ENCODE measurements at regions not wholly inside any gene's neighbourhood (a gene's known extent, or its start where the extent isn't known, plus 50 kb on each side); places are given as distances from the start of the nearest gene placed in this dataset.

DNA sequence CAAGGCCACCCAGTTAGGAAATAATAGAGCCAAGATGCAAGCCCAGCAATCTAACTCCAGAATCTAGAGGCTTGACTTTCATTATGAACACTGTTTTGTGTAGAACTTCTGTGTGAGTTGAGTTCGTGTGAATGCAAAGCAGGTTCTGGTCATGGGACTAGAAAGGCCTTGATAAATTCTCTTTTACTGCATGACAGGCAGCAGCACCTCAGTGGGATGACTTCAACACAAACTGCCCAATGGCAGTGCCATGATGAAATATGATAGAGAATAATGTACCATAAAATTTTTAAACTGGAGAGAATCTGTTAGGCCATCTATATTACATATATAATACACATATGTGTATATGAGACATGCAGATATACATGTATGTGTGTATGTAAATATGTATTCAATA lies 214.5 kb downstream of the KLF5 start:
- DNase-seq = no peak

DNA sequence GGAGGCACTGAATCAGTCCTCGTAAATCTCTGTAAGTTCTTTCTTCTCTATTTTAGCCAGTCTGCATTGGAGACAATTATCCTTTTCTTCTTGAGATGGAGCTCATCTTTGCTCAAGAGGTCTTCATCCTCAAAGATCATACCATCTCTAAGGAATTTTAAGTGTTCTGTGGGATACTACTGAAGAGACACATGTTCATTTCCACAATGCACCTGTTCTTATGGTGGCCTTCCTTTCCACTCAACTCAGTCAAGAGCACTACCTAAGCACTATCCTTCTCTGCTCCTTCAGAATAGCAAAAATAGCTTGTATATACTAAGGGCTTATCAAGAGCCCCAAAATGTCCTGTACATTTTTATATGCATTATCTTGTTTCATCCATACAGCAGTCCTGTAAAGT lies 214.0 kb downstream of the KLF5 start:
- DNase-seq = no peak

DNA sequence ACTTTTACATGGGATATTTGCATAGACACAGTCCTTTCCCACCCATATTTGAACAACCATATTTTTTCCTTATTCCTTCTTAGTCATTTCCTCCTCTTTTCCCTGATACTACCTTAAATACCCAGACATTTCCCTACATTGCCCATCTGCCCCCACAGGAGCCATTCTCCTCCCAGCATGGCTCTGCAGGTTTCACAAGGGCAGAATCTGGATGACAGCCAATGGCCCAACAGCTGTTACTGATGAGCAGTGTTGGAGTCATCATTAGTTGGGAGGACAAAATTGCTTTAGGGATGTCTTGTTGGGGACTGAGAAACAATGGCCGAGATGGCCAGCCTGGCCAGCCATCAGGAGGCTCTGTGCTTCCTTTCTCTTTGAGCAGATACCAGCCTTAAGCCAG lies 209.5 kb downstream of the KLF5 start:
- DNase-seq = peak in 1 of 2 experiments; percentile 25

DNA sequence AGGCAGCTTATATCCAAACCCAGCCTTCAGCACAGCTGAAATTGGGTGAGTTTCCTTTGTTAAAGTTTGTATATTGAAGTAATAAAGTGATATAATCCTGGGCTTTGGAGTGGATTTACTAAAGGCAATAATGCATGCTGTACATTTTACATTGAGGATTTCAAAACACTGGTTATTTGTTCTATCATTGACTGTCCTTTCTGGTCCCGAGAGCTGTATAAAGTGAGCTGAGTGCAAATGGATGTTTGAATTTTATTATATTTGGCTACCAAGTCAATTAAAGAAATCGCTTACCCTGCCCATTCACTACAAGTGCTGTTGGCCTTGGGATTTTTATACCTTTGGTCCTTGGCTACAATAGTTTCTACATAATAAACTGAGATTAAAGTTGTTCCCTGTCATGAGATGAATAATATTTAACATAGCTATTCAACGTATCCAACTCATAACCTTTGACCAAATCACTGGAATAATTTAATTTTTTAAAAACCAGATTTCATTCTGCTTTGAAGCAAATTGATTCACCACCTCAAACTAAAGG lies 207.9 kb downstream of the KLF5 start:
- DNase-seq = no peak

DNA sequence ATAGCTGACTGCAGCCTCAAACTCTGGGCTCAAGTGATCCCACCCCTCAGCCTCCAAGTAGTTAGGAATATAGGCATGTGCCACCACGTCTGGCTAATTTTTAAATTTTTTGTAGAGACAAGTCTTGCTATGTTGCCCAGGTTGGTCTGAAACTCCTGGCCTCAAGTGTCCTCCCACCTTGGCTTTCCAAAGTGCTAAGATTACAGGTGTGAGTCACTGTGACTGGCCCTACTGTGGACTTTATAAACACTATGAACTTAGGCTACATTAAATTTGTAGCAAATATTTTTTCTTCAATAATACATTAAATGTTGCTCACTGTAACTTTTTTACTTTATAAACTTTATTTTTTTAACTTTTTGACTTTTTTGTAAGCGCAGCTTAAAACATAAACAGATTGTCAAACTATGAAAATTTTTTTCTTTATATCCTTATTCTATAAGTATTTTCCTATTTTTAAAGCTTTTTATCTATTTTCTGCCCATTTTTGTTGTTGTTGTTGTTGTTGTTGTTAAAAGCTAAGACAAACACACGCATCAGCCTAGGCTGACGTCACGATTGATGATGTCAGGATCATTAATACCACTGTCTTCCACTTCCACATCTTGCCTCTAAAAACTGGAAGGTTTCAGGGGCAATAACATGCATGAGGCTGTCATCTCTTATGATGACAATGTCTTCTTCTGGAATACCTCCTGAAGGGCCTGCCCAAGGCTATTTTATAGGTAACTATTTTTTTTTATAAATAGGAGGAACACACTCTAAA lies 204.2 kb downstream of the KLF5 start:
- no peak for DNase-seq

DNA sequence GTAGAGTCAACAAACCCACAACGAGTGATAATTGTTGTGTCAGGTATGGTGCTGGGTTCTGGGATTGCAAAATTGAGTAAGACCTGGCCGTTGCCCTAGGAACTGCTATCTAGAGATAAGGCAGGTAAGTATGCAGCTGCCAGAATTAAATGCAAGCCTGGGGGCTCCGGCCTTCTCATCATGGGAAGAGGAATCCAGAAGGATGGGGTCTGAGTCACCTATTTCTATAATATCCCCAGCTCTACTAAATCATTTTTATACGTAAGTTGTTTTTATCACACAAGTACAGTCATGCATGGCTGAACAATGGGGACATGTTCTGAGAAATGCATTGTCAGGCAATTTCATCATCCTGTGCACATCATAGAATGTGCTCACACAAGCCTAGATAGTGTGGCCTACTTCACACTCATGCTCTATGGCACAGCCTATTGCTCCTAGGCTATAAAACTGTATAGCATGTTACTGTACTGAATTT lies 203.0 kb downstream of the KLF5 start:
- no peak for DNase-seq

DNA sequence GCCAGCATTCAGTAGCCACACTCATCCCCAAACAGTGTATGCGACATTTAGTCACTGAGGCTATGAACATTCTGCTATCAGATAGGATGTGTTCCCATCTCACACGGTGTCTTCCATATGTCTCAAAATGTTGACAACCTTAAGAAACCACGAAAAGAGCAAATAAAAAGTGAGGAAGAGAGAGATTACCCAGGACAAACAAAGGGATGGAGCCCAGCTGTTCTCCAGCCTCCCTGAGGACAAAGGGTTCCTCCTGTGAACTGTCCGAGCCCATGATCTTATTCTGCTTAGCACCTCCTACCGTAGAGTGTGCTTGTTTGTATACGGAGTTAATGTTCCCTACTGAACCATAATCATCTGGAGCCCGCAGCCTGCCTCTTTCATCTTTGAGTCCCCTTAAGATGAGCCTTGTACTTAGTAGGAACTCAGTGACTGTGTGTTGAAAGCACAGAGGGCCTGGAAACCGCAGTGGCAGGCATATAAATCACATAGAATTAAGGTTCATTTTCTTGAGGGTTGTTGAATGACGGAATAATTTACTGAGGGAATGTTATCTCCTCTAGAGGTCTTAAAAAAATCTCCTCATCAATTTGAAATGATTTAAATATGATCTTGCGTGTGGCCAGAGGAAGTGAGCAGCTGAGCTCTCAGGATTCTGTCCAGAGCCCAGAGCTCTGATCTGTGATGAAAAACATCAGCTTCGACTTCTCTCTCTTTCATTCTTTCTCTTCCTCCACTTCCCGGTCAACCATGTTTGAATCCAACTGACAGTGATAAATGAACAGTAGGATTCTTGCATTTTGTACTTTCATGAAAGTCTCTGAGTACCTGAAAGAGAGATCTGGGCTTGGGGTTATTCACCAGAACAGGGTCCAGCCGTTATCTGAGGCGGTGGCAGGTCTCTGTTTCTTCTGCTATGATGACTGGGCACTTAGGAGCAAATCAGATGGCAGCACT lies 200.5 kb downstream of the KLF5 start:
- no peak for DNase-seq

DNA sequence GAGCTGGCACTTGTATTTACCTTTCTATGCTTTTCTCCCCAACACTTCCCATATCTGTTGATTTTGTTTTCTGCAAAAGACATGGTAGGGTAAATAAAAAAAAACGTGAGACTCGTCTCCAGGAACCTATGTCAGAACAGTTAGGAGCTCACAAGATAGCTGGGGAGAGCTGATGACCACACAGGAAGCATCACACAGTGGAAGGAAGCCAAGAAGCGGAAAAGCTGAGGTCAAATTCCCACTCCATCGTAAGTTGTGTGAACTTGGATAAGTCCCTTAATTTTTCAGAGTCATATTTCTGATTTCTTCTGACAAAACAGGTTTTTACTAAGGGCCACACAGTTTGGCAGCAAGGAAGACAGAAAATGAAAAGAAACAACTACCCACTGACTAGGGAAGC lies 199.6 kb downstream of the KLF5 start:
- no peak for DNase-seq

DNA sequence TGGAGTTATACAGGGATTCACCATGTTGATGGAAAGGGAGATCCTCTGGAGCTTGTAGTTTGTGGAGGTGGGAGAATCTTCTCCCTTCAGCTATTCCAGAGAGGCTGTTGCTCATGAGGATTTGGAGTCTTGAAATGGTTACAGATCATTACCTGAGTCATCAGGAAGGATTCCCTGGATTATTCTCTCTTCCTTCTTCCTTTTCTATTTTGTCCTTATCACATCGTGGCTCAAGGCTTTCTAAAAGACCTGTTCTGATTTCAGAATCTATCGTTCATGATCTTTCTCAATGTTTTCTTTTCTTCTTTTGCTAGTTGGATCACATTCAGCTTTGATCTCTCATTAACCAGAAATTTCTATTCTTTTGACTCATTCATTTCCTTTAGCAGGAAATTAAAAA lies 196.0 kb downstream of the KLF5 start:
- DNase-seq = no peak

DNA sequence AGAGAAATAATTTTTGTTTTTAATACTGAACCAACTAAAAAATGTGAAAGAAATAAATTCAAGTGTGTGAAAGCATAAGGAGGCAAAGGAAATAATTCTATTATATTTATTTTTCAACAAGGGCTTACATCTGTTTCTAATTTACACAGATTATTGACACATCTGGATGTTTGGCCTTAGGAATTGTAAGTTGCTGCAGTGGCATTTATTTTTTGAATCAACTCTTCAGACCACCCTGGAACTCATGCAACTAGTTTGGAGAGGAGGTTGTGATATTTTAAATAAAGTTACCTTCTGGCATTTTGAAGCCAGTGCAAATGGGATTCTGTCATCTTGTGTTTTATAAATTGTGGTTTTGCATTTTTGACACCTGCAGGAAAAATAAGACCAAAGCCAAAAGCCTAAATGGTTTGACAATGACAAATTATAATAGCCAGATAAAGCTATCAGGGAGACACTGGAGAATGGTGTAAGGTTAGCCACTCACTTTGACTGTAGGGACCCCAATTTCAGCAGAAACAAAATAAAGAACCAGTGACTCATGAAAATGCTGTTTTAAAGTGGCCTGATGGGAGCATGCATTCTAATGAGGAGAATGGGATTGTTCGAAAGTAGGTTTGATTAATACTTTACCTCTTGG lies 192.9 kb downstream of the KLF5 start:
- DNase-seq = no peak

DNA sequence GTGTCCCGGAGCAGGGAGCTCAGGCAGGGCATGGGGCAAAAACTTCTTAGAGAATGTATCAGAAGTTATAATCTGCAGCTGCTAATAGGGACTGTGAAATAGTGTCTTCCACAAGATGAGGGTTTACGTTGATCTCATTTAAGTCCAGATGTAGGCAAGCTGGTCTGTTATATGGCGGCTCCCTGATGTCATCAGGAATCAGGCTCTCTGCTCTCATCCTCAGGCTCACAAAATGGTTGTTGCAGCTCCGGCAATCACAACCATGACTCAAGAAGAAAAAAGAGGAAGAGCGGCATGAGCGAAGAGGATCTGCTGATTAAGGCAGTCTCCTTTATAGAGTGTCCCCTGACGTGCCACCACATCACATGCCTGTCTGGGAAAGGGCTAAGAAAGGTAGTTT lies 191.3 kb downstream of the KLF5 start:
- DNase-seq = no peak

DNA sequence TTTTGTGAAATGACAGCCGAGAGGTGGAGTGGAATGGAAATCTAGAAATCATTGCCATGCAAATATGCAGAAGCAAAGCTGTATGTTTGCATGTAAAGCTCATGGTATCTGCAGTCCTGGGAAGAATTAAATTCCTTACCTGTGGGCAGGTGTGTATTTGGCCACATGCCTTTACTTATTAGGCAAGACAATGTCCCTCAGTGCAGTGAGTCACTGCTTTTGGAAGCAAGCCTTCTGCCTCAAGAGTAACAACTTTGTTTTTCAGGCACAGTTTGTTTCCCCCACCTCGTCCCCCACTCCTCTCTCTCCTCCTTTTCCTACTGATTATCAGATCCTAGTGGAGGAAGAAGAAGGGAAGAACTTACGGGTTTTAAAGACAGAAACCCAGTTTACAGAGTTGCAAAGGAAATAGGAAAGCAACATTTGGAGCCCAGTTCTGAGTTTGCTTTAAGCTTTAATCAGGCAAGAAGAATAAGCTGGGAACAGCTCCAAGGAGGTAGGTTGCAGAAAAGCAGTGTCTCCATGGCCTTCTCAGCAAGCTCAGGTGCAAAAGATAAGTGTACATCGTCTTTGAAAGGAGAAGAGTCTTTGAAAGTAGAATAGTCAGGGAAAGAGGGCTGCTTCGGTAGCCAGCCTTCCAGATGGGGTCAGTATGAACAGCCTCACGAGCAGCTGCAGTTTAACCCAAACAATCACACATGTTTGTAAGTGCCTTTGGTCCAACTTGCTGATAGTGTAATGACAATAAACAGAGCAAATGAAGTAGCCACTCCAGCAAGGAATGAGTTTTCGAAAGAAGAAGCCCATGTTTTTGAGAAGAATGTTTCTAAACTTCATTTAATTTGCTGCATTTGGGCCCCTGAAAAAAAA lies 190.1 kb downstream of the KLF5 start:
- DNase-seq = peak; percentile 90 to 93

DNA sequence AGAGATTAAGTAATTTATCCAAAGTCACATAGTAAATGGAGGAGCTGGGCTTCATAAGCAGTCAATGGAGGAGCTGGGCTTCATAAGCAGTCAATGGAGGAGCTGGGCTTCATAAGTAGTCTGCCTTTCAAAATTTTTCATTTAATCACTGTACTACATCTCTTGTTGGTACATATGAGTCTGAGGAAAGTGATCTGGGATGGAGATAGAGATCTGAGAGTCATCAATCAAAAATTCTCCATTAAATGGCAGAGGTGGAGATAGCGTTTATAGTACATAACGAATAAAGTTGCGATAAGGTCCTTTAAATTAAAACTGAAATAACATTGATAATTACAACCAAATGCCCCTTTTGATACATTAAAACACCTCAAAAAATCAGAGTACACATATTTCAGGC lies 189.3 kb downstream of the KLF5 start:
- DNase-seq = no peak

DNA sequence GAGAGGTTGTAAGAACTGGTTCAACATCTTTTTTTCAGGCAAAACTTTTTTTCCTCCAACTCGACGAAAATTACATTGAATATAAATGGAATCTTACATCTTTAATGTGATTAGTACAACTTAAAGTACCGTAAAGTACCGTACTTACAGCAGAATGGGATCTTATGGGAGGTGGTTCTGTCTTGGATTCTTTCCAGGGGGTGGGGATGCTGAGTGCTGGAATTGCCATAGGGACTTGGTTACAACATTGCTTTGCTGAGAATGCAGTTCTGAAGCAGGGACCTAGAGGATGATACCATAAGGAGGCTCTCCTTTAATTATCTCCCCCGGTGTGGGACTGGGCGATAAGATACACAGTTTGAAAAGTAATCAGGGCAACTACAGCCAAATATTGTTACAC lies 186.4 kb downstream of the KLF5 start:
- no peak for DNase-seq

DNA sequence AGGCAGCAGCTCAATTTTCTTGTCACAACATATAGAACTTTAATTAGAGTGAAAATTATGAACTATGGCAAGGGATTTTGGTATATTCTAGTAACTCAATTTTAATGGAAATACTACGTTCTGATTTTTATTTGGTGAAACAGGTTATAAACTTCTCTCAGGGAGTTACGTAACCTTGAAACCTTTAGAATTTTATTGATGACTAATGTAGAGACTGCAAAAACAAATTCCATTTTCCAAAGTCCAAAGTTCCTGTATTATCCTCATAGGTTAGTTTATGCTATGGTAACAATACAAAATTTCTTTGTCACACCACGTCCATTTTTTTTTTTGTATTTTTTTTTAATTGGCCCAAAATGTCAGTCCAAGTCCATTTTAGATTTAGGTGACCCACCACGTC lies 185.7 kb downstream of the KLF5 start:
- DNase-seq = no peak

DNA sequence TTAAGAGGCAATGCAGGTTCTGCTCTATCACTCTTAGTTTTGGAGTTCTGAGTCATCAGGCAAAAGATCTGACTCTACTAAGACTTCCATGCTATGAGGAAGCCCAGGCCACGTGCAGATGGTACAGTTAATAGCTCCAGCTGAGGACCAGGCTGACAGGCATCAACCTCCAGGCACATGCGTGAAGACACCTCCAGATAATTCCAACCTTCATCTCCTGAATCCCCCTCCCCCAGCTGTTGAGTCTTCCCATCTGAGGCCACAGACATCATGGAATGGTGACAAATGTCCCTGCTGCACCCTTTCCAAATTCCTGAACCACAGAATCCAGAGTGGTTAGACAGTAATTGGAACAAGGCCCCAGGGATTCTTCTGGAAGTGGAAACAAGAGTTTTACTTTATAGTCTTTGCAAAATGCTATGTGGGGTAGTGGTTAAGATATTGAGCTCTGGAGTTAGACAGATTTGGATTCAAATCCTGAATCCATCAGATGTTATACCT lies 183.8 kb downstream of the KLF5 start:
- DNase-seq = no peak

DNA sequence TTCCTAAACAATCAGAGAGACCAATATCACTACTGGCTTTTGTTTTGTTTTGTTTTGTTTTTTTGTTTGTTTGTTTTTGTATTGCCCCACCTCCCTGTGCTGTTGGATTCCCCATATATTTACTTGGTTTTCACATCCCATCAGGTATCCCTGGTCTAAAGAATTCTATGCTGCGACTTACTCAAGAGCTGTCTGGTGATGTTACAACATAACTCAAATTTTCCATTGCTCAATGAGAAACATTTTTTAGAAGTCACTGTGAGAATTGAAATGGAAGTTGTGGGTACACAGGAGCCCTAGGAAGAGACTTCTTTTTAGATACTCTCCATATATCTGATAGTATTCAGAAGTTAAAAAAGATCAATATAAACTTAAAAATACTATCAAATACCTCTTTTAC lies 181.4 kb downstream of the KLF5 start:
- no peak for DNase-seq

DNA sequence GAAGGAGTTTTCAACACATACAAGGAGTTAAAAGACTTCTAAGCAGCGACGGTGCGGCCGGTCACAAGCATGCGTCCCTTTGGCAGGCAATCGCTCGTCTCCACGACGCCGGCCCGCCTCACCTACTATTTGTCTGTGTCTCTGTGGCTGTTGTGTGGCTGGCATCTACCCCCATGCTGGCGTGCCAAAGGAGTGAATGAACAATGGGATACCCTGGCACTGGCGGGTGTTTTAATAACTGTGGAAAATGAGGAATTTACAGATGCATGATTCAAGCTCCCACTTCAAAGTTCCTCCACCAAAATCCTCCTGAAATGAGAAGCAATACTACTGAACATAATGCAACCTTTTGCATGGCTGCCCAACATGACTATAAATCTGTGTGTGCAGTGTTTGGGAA lies 176.6 kb downstream of the KLF5 start:
- no peak for DNase-seq

DNA sequence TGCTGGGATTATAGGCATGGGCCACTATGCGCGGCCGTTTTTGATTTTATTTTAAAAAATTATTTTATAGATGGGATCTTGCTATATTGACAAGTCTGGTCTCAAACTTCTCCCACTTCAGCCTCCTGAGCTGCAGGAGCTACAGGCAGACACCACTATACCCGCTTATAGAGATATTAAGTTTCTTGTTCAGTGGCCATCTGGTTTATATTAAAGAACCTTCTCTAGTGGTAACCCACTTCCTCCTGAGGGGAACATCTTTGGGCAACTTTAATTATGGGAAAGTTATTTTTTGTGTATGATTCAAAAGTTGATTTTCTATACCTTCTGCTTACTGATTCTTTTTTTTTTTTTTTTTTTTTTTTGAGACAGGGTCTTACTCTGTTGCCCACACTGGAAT lies 172.7 kb downstream of the KLF5 start:
- no peak for DNase-seq

DNA sequence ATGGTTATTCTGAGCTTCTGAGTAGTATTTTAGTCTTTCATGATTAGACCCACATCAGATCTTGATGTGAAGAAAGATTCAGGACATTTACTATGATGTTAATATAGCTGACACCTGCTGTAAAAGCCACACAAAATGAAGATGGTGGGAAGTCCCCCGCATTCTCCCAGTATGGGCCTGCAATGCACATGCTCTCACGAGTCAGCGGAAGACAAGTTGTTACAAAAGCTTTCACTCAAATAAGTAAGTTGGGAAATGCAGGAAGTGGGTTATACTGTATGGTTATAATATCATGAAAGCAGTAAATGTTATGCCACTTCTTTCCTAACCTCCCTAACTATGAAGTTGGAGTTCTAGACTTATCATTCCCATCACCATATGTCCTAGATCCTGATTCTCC lies 171.9 kb downstream of the KLF5 start:
- no peak for DNase-seq

DNA sequence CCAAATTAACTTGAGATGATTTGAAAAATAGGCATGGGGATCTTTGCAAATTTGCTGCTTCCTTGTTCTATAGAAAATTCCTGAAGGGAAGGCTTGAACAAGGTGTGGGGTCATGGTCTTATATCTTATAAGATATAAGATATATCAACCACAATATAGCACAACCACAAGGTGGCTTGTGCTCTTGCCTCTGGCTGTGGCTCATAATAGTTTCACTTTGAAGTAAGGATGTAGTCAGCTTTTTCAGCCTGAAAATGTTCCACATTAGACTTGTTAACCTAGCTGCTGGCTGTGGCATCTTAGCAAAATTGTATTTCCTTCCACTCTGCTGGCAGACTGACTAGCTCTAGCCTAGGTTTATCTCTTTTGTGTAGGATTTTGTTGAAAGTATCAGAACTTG lies 169.7 kb downstream of the KLF5 start:
- no peak for DNase-seq

DNA sequence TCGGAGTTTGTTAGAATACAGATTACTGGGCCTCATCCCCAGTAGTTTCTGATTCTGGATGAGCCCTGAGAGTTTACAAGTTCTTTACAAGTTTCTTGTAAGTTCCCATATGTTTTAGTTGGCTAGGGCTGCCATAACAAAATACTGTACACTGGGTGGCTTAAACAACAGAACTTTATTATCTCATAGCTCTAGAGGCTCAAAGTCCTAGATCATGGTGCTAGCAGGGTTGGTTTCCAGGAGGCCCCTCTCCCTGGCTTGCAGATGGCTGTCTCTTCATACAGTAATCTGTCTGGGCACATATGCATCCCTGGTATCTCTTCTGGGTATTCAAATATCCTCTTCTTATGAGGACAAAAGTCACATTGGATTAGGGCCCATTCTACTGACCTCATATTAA lies 167.2 kb downstream of the KLF5 start:
- DNase-seq = no peak
